A673 (cell line): ENCODE measurements at regions not wholly inside any gene's neighbourhood (a gene's known extent, or its start where the extent isn't known, plus 50 kb on each side); places are given as distances from the start of the nearest gene placed in this dataset.
"Not testable (repeated sequence)": the region's sequence is repeated elsewhere in the genome, so short reads cannot be mapped to it uniquely, and the experiment has no call there.

ENCODE experiments used
- CTCF ChIP-seq: fragments of 300-800, 200-600 bp; sonication (generic); conservative IDR thresholded peaks from 2 replicates; pipeline ENCODE4 v1.5.1; 2017; ENCODE audit warnings: low read depth, mild to moderate bottlenecking, antibody characterized with exemption, low read length, moderate library complexity, mixed read lengths
- EZH2 ChIP-seq: fragments of 200-600 bp; sonication (generic); IDR thresholded peaks from 2 replicates; pipeline ENCODE4 v1.6.1; 2017; ENCODE audit warnings: borderline replicate concordance, low read depth, mild to moderate bottlenecking, mixed read lengths, antibody characterized with exemption, low read length; ENCODE audit not compliant: poor library complexity, severe bottlenecking

GRCh38 chr15:22163715-22164114 is 83.4 kb downstream of the OR4M2 start:
- TF ChIP-seq CTCF, EZH2: not testable (repeated sequence)
